H1 (cell line): ENCODE measurements at regions not wholly inside any gene's neighbourhood (a gene's known extent, or its start where the extent isn't known, plus 50 kb on each side); places are given as distances from the start of the nearest gene placed in this dataset.

Source experiments
- CTCF ChIA-PET: fragments of 300-600 bp; sonication (Branson Sonifier 250); formaldehyde crosslinking; loops from one replicate; lab custom pipeline; 2021; ENCODE audit not compliant: partially characterized antibody; lab: Charles Lee
- POLR2A ChIA-PET: fragments of 300-600 bp; sonication (Branson Sonifier 250); formaldehyde crosslinking; loops from one replicate; lab custom pipeline; 2021; ENCODE audit warnings: inconsistent platforms; ENCODE audit not compliant: partially characterized antibody; lab: Charles Lee
- DNase-seq, 2 experiments: peaks; one replicate each; pipeline versions ENCODE4 v3.0.0 to v3.0.0-alpha.2; 2010 to 2022; ENCODE audit warnings: low spot score in 2 of 2, low read depth in 1 of 2, mixed read lengths in 1 of 2
- FAIRE-seq: peaks from 2 replicates; lab custom pipeline; 2011; peaks lifted over from hg19 to GRCh38; lab: Jason Lieb, UNC
- H2AFZ ChIP-seq: 2 replicates; pipeline ENCODE4 v1.8.1; 2012; ENCODE audit warnings: low read length, inconsistent platforms
- H2AK5ac ChIP-seq: 2 replicates; pipeline ENCODE4 v1.6.1; 2013; ENCODE audit warnings: low read depth, low read length
- H2BK120ac ChIP-seq: replicated peaks from 2 replicates; pipeline ENCODE3; 2013; ENCODE audit warnings: low read depth, low read length, inconsistent platforms
- H2BK12ac ChIP-seq: 2 replicates; pipeline ENCODE4 v1.6.1; 2013; ENCODE audit warnings: low read depth, low read length
- H2BK15ac ChIP-seq: 2 replicates; pipeline ENCODE4 v1.6.1; 2013; ENCODE audit warnings: low read length
- H2BK20ac ChIP-seq: 2 replicates; pipeline ENCODE4 v1.6.1; 2013; ENCODE audit warnings: low read length
- H2BK5ac ChIP-seq: 2 replicates; pipeline ENCODE4 v1.6.1; 2013; ENCODE audit warnings: low read depth, low read length
- H3K14ac ChIP-seq: 2 replicates; pipeline ENCODE4 v1.6.1; 2013; ENCODE audit warnings: inconsistent platforms; ENCODE audit not compliant: insufficient read length
- H3K18ac ChIP-seq: 2 replicates; pipeline ENCODE4 v1.6.1; 2013; ENCODE audit warnings: low read length; ENCODE audit errors: extremely low read depth
- H3K23ac ChIP-seq: 2 replicates; pipeline ENCODE4 v1.6.1; 2013; ENCODE audit warnings: inconsistent platforms; ENCODE audit not compliant: insufficient read length
- H3K23me2 ChIP-seq: 2 replicates; pipeline ENCODE4 v1.6.1; 2013; ENCODE audit warnings: low read depth, low read length
- H3K27ac ChIP-seq: 2 replicates; pipeline ENCODE4 v1.6.1; 2011; ENCODE audit warnings: low read depth, low read length, inconsistent platforms
- H3K27me3 ChIP-seq, 4 experiments: replicated peaks in 1 of 4; 1 replicate in 1 of 4; 2 replicates in 3 of 4; pipeline versions ENCODE4 v1.6.1 to v1.8.1; 2011 to 2013; ENCODE audit warnings: low read length in 3 of 4, mild to moderate bottlenecking in 3 of 4, inconsistent platforms in 2 of 4, mixed read lengths in 2 of 4, moderate library complexity in 1 of 4; ENCODE audit not compliant: control insufficient read depth in 3 of 4, insufficient read depth in 3 of 4; ENCODE audit errors: extremely low read depth in 1 of 4
- H3K36me3 ChIP-seq, 4 experiments: 2 replicates each; pipeline versions ENCODE4 v1.6.1 to v1.8.1; 2011 to 2013; ENCODE audit warnings: mild to moderate bottlenecking in 4 of 4, low read length in 3 of 4, moderate library complexity in 2 of 4, control low read depth in 1 of 4, inconsistent platforms in 1 of 4; ENCODE audit not compliant: insufficient read depth in 4 of 4, control insufficient read depth in 2 of 4
- H3K4ac ChIP-seq: replicated peaks from 2 replicates; pipeline ENCODE3; 2013; ENCODE audit warnings: low read length, low read depth, mixed read lengths, inconsistent platforms; ENCODE audit not compliant: insufficient read length
- H3K4me1 ChIP-seq, 4 experiments: replicated peaks in 1 of 4; 1 replicate in 1 of 4; 2 replicates in 3 of 4; pipeline versions ENCODE4 v1.6.1 to v1.8.1; 2011 to 2013; ENCODE audit warnings: low read length in 3 of 4, inconsistent platforms in 2 of 4, mixed read lengths in 1 of 4; ENCODE audit not compliant: insufficient read depth in 4 of 4, control insufficient read depth in 3 of 4
- H3K4me2 ChIP-seq, 2 experiments: 2 replicates each; pipeline versions ENCODE4 v1.6.1 to v1.8.1; 2011 to 2013; ENCODE audit warnings: low read depth in 2 of 2, low read length in 2 of 2, control low read depth in 1 of 2, inconsistent platforms in 1 of 2, mild to moderate bottlenecking in 1 of 2; ENCODE audit not compliant: insufficient read depth in 1 of 2
- H3K4me3 ChIP-seq, 4 experiments: fragments of 200-600, 300-600 bp in 1 of 4; sonication (generic), shearing (Covaris generic), sonication (Bioruptor Twin) in 1 of 4; 2 replicates each; pipeline versions ENCODE4 v1.5.1 to v1.8.1; 2011 to 2016; ENCODE audit warnings: low read length in 4 of 4, low read depth in 3 of 4, control low read depth in 2 of 4, inconsistent platforms in 2 of 4, mild to moderate bottlenecking in 2 of 4, mixed read lengths in 1 of 4, moderate library complexity in 1 of 4; ENCODE audit not compliant: insufficient read depth in 2 of 4; ENCODE audit errors: extremely low read depth in 1 of 4
- H3K56ac ChIP-seq: replicated peaks from 2 replicates; pipeline ENCODE3; 2013; ENCODE audit warnings: low read depth, mild to moderate bottlenecking, mixed read lengths, low read length, inconsistent platforms; ENCODE audit not compliant: insufficient read length
- H3K79me1 ChIP-seq: 2 replicates; pipeline ENCODE4 v1.6.1; 2013; ENCODE audit warnings: low read depth, low read length, control low read depth
- H3K79me2 ChIP-seq, 2 experiments: 2 replicates each; pipeline versions ENCODE4 v1.6.1 to v1.8.1; 2012 to 2013; ENCODE audit warnings: low read length in 2 of 2, mild to moderate bottlenecking in 2 of 2, inconsistent platforms in 1 of 2; ENCODE audit not compliant: insufficient read depth in 2 of 2, control insufficient read depth in 1 of 2
- H3K9ac ChIP-seq, 4 experiments: replicated peaks in 1 of 4; 1 replicate in 1 of 4; 2 replicates in 3 of 4; pipeline versions ENCODE4 v1.6.1 to v1.8.1; 2011 to 2013; ENCODE audit warnings: low read depth in 3 of 4, low read length in 3 of 4, control low read depth in 2 of 4, mild to moderate bottlenecking in 2 of 4, moderate library complexity in 2 of 4, inconsistent platforms in 1 of 4; ENCODE audit errors: extremely low read depth in 1 of 4
- H3K9me3 ChIP-seq, 2 experiments: 2 replicates each; pipeline versions ENCODE4 v1.6.1 to v1.8.1; 2012 to 2013; ENCODE audit warnings: mild to moderate bottlenecking in 2 of 2, moderate library complexity in 2 of 2, control low read depth in 1 of 2, inconsistent platforms in 1 of 2, low read depth in 1 of 2, low read length in 1 of 2, mixed read lengths in 1 of 2; ENCODE audit not compliant: insufficient read depth in 2 of 2
- H4K20me1 ChIP-seq, 2 experiments: replicated peaks in 1 of 2; 2 replicates each; pipeline versions ENCODE3 to v1.8.1; 2011 to 2013; ENCODE audit warnings: inconsistent platforms in 2 of 2, low read length in 2 of 2, mild to moderate bottlenecking in 1 of 2; ENCODE audit not compliant: insufficient read depth in 2 of 2, control insufficient read depth in 1 of 2
- H4K5ac ChIP-seq: 2 replicates; pipeline ENCODE4 v1.6.1; 2013; ENCODE audit warnings: low read length, low read depth, mixed read lengths, inconsistent platforms; ENCODE audit not compliant: insufficient read length
- H4K8ac ChIP-seq: 2 replicates; pipeline ENCODE4 v1.8.0; 2013; ENCODE audit warnings: mild to moderate bottlenecking, moderate library complexity, low read length, inconsistent platforms; ENCODE audit not compliant: insufficient read depth; ENCODE audit errors: extremely low read depth
- H4K91ac ChIP-seq: replicated peaks from 2 replicates; pipeline ENCODE3; 2013; ENCODE audit warnings: low read length, mixed read lengths, inconsistent platforms; ENCODE audit not compliant: insufficient read length
- ATF2 ChIP-seq: IDR thresholded peaks from 2 replicates; pipeline ENCODE4 v1.6.1; 2012; ENCODE audit warnings: low read length, inconsistent platforms
- BCL11A ChIP-seq, 2 experiments: IDR thresholded peaks; one replicate each; pipeline ENCODE4 v1.6.1; 2011; ENCODE audit warnings: low read depth in 2 of 2, low read length in 2 of 2, mild to moderate bottlenecking in 2 of 2
- CBX8 ChIP-seq: fragments of 300-800, 300-1000 bp; sonication (generic); IDR thresholded peaks from 2 replicates; pipeline ENCODE4 v1.7.1; 2016; ENCODE audit warnings: low read depth, low read length, borderline replicate concordance
- CEBPB ChIP-seq: IDR thresholded peaks from 2 replicates; pipeline ENCODE4 v1.6.1; 2012; ENCODE audit warnings: low read depth, low read length
- CREB1 ChIP-seq: IDR thresholded peaks from 2 replicates; pipeline ENCODE4 v1.6.1; 2012; ENCODE audit warnings: inconsistent platforms
- HDAC2 ChIP-seq, 2 experiments: fragments of 300-600 bp in 1 of 2; sonication (generic) in 1 of 2; IDR thresholded peaks; 2 replicates each; pipeline ENCODE4 v1.6.1; 2011 to 2012; ENCODE audit warnings: low read depth in 2 of 2, low read length in 2 of 2, mild to moderate bottlenecking in 2 of 2, moderate library complexity in 2 of 2, borderline replicate concordance in 1 of 2, inconsistent platforms in 1 of 2
- KDM1A ChIP-seq: fragments of 200-600, 300-600 bp; sonication (generic); IDR thresholded peaks from 2 replicates; pipeline ENCODE4 v1.7.1; 2016; ENCODE audit warnings: mild to moderate bottlenecking, low read length, borderline replicate concordance
- MAX ChIP-seq: IDR thresholded peaks from 2 replicates; pipeline ENCODE4 v1.6.1; 2012; ENCODE audit warnings: inconsistent platforms
- SP2 ChIP-seq: IDR thresholded peaks from 2 replicates; pipeline ENCODE4 v1.6.1; 2012; ENCODE audit warnings: mild to moderate bottlenecking, low read length, inconsistent platforms
- TBP ChIP-seq: IDR thresholded peaks from 2 replicates; pipeline ENCODE4 v1.6.1; 2011; ENCODE audit warnings: low read depth, low read length, improper control_type of control experiment
- TCF12 ChIP-seq: IDR thresholded peaks from 2 replicates; pipeline ENCODE4 v1.6.1; 2011; ENCODE audit warnings: low read depth, mild to moderate bottlenecking, low read length
- WGBS, 2 experiments: shearing (Covaris generic) in 1 of 2; methylation state at CpG; one replicate each; pipeline versions ENCODE4 v1.1.6 to v1.1.7; 2013 to 2015; ENCODE audit warnings: low lambda C conversion rate in 2 of 2, mixed read lengths in 2 of 2, inconsistent platforms in 1 of 2, low coverage in 1 of 2, missing lambda C conversion rate in 1 of 2; ENCODE audit not compliant: insufficient replicate concordance in 2 of 2, insufficient coverage in 1 of 2, insufficient read length in 1 of 2; ENCODE audit errors: extremely low coverage in 1 of 2, missing lambda C conversion rate in 1 of 2; 5-methylcytosine and 5-hydroxymethylcytosine counted together

GRCh38 chr16:87174061-87174460 is 143.1 kb downstream of the C16orf95 start:
- no peak overlapping the region for H2BK20ac ChIP-seq
- no peak overlapping the region for H3K27ac ChIP-seq

More at GRCh38 chr16:87174061-87174460, 143.1 kb downstream of the C16orf95 start:
- Histone ChIP-seq H3K23ac (no peak overlapping the region), H3K79me1 (no peaks in the 10 kb centered on the region), H4K91ac (no peak overlapping the region), H3K4ac (no peak overlapping the region), H3K4me1 (peaks cover 0 to 11% (median 4%) of the 10 kb centered on the region in 4 experiments; a peak in 6 of 7 replicates), H3K79me2 (no peaks in the 10 kb centered on the region), H3K4me3 (no peak overlapping the region), H3K27me3 (peaks cover 0 to 6% (median 1%) of the 10 kb centered on the region in 4 experiments; a peak in 3 of 7 replicates), H4K20me1 (peaks cover 0 to 3% of the 10 kb centered on the region in 2 experiments), H3K14ac (no peak overlapping the region), H4K8ac (no peak overlapping the region), H3K9me3 (no peaks in the 10 kb centered on the region), H2BK15ac (no peak overlapping the region), H4K5ac (no peak overlapping the region), H3K4me2 (no peak overlapping the region), H2BK12ac (no peak overlapping the region), H3K56ac (no peak overlapping the region), H3K36me3 (no peaks in the 10 kb centered on the region), H3K23me2 (peaks cover 10% of the 10 kb centered on the region), H2AK5ac (0 out of 2 replicates have a peak overlapping the region, but pooled peaks have one; percentile 24), H2BK5ac (no peak overlapping the region), H3K9ac (no peak overlapping the region), H2AFZ (no peak overlapping the region), H2BK120ac (no peak overlapping the region), H3K18ac (no peak overlapping the region)
- TF ChIP-seq ATF2 (no peak), CEBPB (no peak), CREB1 (no peak), KDM1A (no peak), MAX (no peak), TBP (no peak), SP2 (no peak), CBX8 (no peak), HDAC2 (IDR thresholded peaks at IDR 0.05; ENCODE audit: borderline replicate concordance in 1 of 2, low read depth in 2 of 2, low read length in 2 of 2) (no peak), BCL11A (IDR thresholded peaks at IDR 0.05; ENCODE audit: low read depth in 2 of 2, low read length in 2 of 2) (no peak), TCF12 (no peak)
- DNase-seq (no peak), FAIRE-seq (no peak)
- CTCF ChIA-PET, result interaction anchor here (1.1 kb wide), 3 partner anchors 12 to 60 kb away, joined by 3 read pairs; no protein-coding TSS in a partner anchor
- WGBS, 2 experiments, result 79% methylated on average over 5 of the region's 5 CpGs; no CpG with 5 or more reads in 1 of the 2 experiments
- POLR2A ChIA-PET, result interaction anchor here (0.6 kb wide), 1 partner anchor 83 kb away, joined by 3 read pairs; no protein-coding TSS in a partner anchor
